ENCODE measurements at regions not wholly inside any gene's neighbourhood (a gene's known extent, or its start where the extent isn't known, plus 50 kb on each side); places are given as distances from the start of the nearest gene placed in this dataset.

GRCh38 chr17:13329421-13329820 is 272.3 kb downstream of the HS3ST3A1 start:
- Histone ChIP-seq H3K4me3 (replicated peaks in 1 of 3; ENCODE audit: low read depth in 2 of 3, low read length in 3 of 3) (no peak overlapping the region), H4K20me1 (ENCODE audit: insufficient read depth, low read length) (no peaks in the 10 kb centered on the region), H3K79me2 (ENCODE audit: insufficient read depth, low read length) (no peaks in the 10 kb centered on the region), H3K27ac (ENCODE audit: low read depth in 1 of 2, low read length in 2 of 2) (no peak overlapping the region), H3K9me3 (replicated peaks in 1 of 2; ENCODE audit: control insufficient read depth in 1 of 2, insufficient read depth in 1 of 2, low read length in 2 of 2) (no peaks in the 10 kb centered on the region), H3K36me3 (replicated peaks in 1 of 2; ENCODE audit: control insufficient read depth in 1 of 2, insufficient read depth in 2 of 2, low read length in 2 of 2) (no peaks in the 10 kb centered on the region), H3K27me3 (ENCODE audit: control insufficient read depth in 2 of 2, insufficient read depth in 2 of 2, low read length in 2 of 2) (no peaks in the 10 kb centered on the region), H3K9ac (ENCODE audit: insufficient read depth, low read length, poor library complexity, severe bottlenecking) (no peak overlapping the region), H3K4me1 (ENCODE audit: control insufficient read depth in 1 of 2, insufficient read depth in 2 of 2, low read length in 2 of 2) (no peaks in the 10 kb centered on the region), H2AFZ (ENCODE audit: insufficient read depth, low read depth, low read length, poor library complexity, severe bottlenecking) (no peak overlapping the region), H3K4me2 (replicated peaks; ENCODE audit: extremely low read depth, low read length, poor library complexity, severe bottlenecking) (no peak overlapping the region)
- Mint-ChIP-seq H3K27ac (no peak overlapping the region), H3K4me1 (no peaks in the 10 kb centered on the region), H3K27me3 (ENCODE audit: low read depth in 3 of 3) (peaks cover 1 to 3% (median 3%) of the 10 kb centered on the region in 3 donors), H3K36me3 (no peaks in the 10 kb centered on the region), H3K4me3 (no peak overlapping the region), H3K9me3 (peaks cover 0 to 2% (median 0%) of the 10 kb centered on the region in 7 donors)
- no CpG with 5 or more reads among the region's 3 CpGs for WGBS (ENCODE audit: insufficient coverage)
- intact Hi-C loops (cut with micrococcal nuclease), result no loop called here
- TF ChIP-seq CTCF (IDR thresholded peaks at IDR 0.05), result no peak
- no peak for DNase-seq

- Histone ChIP-seq H3K9me3 (replicated peaks in 1 of 2; ENCODE audit: control insufficient read depth in 1 of 2, insufficient read depth in 1 of 2, low read length in 2 of 2) (no peaks in the 10 kb centered on the region), H4K20me1 (ENCODE audit: insufficient read depth, low read length) (no peaks in the 10 kb centered on the region), H3K4me1 (ENCODE audit: control insufficient read depth in 1 of 2, insufficient read depth in 2 of 2, low read length in 2 of 2) (no peaks in the 10 kb centered on the region), H3K27ac (ENCODE audit: low read depth in 1 of 2, low read length in 2 of 2) (no peak overlapping the region), H3K27me3 (ENCODE audit: control insufficient read depth in 2 of 2, insufficient read depth in 2 of 2, low read length in 2 of 2) (no peaks in the 10 kb centered on the region), H3K36me3 (replicated peaks in 1 of 2; ENCODE audit: control insufficient read depth in 1 of 2, insufficient read depth in 2 of 2, low read length in 2 of 2) (no peaks in the 10 kb centered on the region), H3K79me2 (ENCODE audit: insufficient read depth, low read length) (no peaks in the 10 kb centered on the region), H3K4me2 (replicated peaks; ENCODE audit: extremely low read depth, low read length, poor library complexity, severe bottlenecking) (no peak overlapping the region), H3K9ac (ENCODE audit: insufficient read depth, low read length, poor library complexity, severe bottlenecking) (no peak overlapping the region), H2AFZ (ENCODE audit: insufficient read depth, low read depth, low read length, poor library complexity, severe bottlenecking) (no peak overlapping the region), H3K4me3 (replicated peaks in 1 of 3; ENCODE audit: low read depth in 2 of 3, low read length in 3 of 3) (no peak overlapping the region)
- Mint-ChIP-seq H3K27ac (no peak overlapping the region), H3K36me3 (no peaks in the 10 kb centered on the region), H3K9me3 (peaks cover 0 to 8% (median 0%) of the 10 kb centered on the region in 7 donors), H3K27me3 (ENCODE audit: low read depth in 3 of 3) (peaks cover 3 to 6% (median 3%) of the 10 kb centered on the region in 3 donors), H3K4me1 (no peaks in the 10 kb centered on the region), H3K4me3 (no peak overlapping the region)
- DNase-seq, result no peak
- intact Hi-C loops (cut with micrococcal nuclease), result no loop called here
- TF ChIP-seq CTCF (IDR thresholded peaks at IDR 0.05), result no peak
These were observed 277.7 kb downstream of the HS3ST3A1 start for GRCh38 chr17:13323990-13324389.

Data from CD14-positive monocyte (primary cell).